ENCODE measurements at regions not wholly inside any gene's neighbourhood (a gene's known extent, or its start where the extent isn't known, plus 50 kb on each side); places are given as distances from the start of the nearest gene placed in this dataset.

DNA sequence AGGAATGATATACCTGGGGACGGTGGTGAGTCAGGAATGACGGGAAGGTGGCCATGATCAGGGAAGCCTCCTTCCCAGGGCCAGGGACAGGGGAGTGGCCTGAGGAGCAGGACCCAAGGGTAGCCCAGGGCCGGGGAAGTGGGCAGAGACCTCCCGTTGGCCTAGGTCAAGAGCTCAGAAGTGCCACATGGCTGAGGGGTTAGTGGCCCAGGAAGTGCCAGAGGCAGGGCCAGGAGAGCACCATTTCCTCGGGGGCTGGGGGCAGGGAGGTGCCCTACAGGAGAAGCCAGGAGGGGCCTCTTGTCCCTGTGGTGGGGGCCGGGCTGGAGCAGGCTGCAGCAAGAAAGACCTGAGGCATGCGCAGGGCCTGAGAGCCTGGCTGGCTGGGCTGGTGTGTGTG, 152.3 kb upstream of the ZSWIM2 start:
- TF ChIP-seq, protein P1, sequence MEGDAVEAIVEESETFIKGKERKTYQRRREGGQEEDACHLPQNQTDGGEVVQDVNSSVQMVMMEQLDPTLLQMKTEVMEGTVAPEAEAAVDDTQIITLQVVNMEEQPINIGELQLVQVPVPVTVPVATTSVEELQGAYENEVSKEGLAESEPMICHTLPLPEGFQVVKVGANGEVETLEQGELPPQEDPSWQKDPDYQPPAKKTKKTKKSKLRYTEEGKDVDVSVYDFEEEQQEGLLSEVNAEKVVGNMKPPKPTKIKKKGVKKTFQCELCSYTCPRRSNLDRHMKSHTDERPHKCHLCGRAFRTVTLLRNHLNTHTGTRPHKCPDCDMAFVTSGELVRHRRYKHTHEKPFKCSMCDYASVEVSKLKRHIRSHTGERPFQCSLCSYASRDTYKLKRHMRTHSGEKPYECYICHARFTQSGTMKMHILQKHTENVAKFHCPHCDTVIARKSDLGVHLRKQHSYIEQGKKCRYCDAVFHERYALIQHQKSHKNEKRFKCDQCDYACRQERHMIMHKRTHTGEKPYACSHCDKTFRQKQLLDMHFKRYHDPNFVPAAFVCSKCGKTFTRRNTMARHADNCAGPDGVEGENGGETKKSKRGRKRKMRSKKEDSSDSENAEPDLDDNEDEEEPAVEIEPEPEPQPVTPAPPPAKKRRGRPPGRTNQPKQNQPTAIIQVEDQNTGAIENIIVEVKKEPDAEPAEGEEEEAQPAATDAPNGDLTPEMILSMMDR (IDR thresholded peaks at IDR 0.05): no peak
- TF ChIP-seq POLR2A (IDR thresholded peaks at IDR 0.05): no peak
